Gastroesophageal sphincter (tissue), 3 donors: ENCODE measurements at regions not wholly inside any gene's neighbourhood (a gene's known extent, or its start where the extent isn't known, plus 50 kb on each side); places are given as distances from the start of the nearest gene placed in this dataset.
A peak's percentile ranks its signal among the peaks of the same experiment; 100 is the strongest.

ENCODE experiments used
- POLR2A ChIP-seq, 2 donors: fragments of 450-650 bp; IDR thresholded peaks; one replicate each; pipeline ENCODE4 v1.6.1; 2017; ENCODE audit warnings: antibody characterized with exemption in 2 of 2, mild to moderate bottlenecking in 2 of 2, moderate library complexity in 1 of 2
- POLR2AphosphoS5 ChIP-seq: sonication (generic); formaldehyde crosslinking; IDR thresholded peaks from one replicate; pipeline ENCODE4 v1.6.1; 2017; ENCODE audit warnings: antibody characterized with exemption
- TF ChIP-seq, protein P1 (sequence below), 4 experiments: fragments of 200-600 bp in 2 of 4; fragments of 450-650 bp in 2 of 4; sonication (generic) in 1 of 4; IDR thresholded peaks; one replicate each; pipeline ENCODE4 v1.5.1; 2017 to 2019; ENCODE audit warnings: antibody characterized with exemption in 4 of 4, mild to moderate bottlenecking in 2 of 4, moderate library complexity in 2 of 4

DNA sequence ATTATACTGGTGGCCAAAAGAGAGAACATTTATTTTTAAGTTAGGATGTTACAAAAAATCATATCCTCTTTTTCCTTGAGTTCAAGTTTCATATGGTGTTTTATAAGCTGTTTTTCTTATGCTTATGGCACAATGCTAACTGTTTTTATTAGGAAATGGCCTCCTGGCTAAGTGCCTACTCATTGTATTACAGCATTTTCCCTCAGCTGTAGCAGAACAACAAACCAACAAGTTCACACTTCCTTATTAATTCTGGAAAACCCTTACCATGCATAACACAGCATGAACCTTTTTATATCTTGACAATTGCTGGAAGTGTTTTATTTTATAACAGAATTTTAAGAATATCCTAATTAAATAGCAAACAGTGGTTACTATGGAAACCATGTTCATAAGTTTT, 165.8 kb downstream of the GASK1B start:
- TF ChIP-seq POLR2A (IDR thresholded peaks at IDR 0.05) (no peak), POLR2AphosphoS5 (peak; percentile 19)
- TF ChIP-seq, protein P1, sequence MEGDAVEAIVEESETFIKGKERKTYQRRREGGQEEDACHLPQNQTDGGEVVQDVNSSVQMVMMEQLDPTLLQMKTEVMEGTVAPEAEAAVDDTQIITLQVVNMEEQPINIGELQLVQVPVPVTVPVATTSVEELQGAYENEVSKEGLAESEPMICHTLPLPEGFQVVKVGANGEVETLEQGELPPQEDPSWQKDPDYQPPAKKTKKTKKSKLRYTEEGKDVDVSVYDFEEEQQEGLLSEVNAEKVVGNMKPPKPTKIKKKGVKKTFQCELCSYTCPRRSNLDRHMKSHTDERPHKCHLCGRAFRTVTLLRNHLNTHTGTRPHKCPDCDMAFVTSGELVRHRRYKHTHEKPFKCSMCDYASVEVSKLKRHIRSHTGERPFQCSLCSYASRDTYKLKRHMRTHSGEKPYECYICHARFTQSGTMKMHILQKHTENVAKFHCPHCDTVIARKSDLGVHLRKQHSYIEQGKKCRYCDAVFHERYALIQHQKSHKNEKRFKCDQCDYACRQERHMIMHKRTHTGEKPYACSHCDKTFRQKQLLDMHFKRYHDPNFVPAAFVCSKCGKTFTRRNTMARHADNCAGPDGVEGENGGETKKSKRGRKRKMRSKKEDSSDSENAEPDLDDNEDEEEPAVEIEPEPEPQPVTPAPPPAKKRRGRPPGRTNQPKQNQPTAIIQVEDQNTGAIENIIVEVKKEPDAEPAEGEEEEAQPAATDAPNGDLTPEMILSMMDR (IDR thresholded peaks at IDR 0.05): no peak
